Nephron (organoid): ENCODE measurements at regions not wholly inside any gene's neighbourhood (a gene's known extent, or its start where the extent isn't known, plus 50 kb on each side); places are given as distances from the start of the nearest gene placed in this dataset.

Source experiments
- H3K27ac Mint-ChIP-seq, 3 experiments: 2 replicates each; pipeline ENCODE4 v1.8.0; 2020; ENCODE audit warnings: mixed read lengths in 3 of 3, mild to moderate bottlenecking in 2 of 3, moderate library complexity in 1 of 3
- H3K27me3 Mint-ChIP-seq: 2 replicates; pipeline ENCODE4 v1.8.0; 2021; ENCODE audit warnings: low read depth, mild to moderate bottlenecking, moderate library complexity, mixed read lengths
- H3K36me3 Mint-ChIP-seq: 2 replicates; pipeline ENCODE4 v1.8.0; 2020; ENCODE audit warnings: low read depth, mixed read lengths
- H3K4me1 Mint-ChIP-seq: 2 replicates; pipeline ENCODE4 v1.8.0; 2020; ENCODE audit warnings: mixed read lengths
- H3K4me3 Mint-ChIP-seq, 3 experiments: 2 replicates each; pipeline ENCODE4 v1.8.0; 2020; ENCODE audit warnings: mild to moderate bottlenecking in 3 of 3, mixed read lengths in 3 of 3, moderate library complexity in 2 of 3
- H3K9me3 Mint-ChIP-seq: 2 replicates; pipeline ENCODE4 v1.8.0; 2020; ENCODE audit warnings: mixed read lengths
- TF ChIP-seq, protein P1 (sequence below), 3 experiments: fragments of 200-600 bp; sonication (generic); IDR thresholded peaks; one replicate each; pipeline ENCODE4 v1.5.0; 2021; ENCODE audit warnings: antibody characterized with exemption in 3 of 3; ENCODE audit not compliant: unreplicated experiment in 3 of 3

DNA sequence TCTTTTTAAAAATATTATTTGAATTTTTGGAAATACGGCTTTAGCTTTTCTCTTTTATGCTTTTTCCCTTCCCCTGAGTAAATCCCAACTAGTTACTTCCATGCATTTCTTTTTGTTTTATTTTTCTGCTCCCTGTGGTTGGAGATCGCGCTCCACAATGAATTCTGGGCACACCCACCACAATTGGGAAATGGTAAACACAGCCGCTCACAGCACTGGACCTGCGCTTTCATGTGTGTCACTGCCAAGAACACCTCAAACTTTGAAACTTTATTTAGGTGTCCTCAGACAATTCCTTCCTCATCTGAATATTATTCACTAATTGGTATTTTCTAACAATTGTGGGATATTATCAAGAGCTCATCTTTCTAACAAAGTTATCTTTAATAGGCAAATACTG is 82.8 kb upstream of the TMEM18 start:
- H3K27me3 Mint-ChIP-seq: no peaks in the 10 kb centered on the region
- H3K27ac Mint-ChIP-seq: no peak overlapping the region
- H3K4me3 Mint-ChIP-seq: no peak overlapping the region
- H3K9me3 Mint-ChIP-seq: no peaks in the 10 kb centered on the region
- no peaks in the 10 kb centered on the region for H3K36me3 Mint-ChIP-seq
- TF ChIP-seq, protein P1, sequence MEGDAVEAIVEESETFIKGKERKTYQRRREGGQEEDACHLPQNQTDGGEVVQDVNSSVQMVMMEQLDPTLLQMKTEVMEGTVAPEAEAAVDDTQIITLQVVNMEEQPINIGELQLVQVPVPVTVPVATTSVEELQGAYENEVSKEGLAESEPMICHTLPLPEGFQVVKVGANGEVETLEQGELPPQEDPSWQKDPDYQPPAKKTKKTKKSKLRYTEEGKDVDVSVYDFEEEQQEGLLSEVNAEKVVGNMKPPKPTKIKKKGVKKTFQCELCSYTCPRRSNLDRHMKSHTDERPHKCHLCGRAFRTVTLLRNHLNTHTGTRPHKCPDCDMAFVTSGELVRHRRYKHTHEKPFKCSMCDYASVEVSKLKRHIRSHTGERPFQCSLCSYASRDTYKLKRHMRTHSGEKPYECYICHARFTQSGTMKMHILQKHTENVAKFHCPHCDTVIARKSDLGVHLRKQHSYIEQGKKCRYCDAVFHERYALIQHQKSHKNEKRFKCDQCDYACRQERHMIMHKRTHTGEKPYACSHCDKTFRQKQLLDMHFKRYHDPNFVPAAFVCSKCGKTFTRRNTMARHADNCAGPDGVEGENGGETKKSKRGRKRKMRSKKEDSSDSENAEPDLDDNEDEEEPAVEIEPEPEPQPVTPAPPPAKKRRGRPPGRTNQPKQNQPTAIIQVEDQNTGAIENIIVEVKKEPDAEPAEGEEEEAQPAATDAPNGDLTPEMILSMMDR (IDR thresholded peaks at IDR 0.05; ENCODE audit: unreplicated experiment in 3 of 3): no peak
- peaks cover 26% of the 10 kb centered on the region for H3K4me1 Mint-ChIP-seq

DNA sequence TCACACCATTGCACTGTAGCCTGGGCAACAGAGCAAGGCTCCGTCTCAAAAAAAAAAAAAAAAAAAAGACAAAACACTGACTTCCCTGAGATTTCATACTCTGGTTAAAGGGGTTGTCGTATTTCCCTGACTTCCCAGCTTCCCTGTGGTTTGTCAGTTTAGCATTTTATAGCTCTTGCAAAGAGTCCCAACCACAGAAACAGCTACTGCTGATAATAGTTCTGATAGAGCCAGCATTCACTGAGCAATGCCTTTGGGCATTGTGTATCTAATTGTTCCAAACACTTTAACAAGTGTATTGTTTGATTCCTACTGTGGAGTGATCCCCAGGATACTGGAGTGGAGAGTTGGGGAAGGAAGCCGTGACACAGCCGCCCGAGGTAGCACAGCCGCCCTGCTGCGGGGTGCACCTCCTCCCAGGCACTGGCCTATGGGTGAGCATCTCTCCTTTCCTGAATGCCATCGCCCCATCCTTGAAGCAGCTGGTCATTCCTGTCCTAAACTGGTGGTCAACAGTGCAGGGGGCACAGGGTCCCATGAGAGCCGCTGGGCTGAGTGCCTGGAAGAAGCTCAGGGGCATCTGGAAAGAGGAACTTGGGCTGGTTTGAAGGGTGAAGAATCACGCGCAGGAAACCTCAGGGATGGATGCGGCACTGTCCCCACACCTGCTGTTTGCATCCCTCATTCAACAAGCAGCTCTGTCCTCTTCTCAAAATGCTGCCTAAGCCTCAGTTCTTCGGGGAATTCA is 81.0 kb upstream of the TMEM18 start:
- Mint-ChIP-seq H3K27ac (no peak overlapping the region), H3K9me3 (no peaks in the 10 kb centered on the region), H3K4me3 (no peak overlapping the region), H3K36me3 (no peaks in the 10 kb centered on the region), H3K4me1 (peaks cover 21% of the 10 kb centered on the region), H3K27me3 (no peaks in the 10 kb centered on the region)
- TF ChIP-seq, protein P1 (IDR thresholded peaks at IDR 0.05; ENCODE audit: unreplicated experiment in 3 of 3): no peak

DNA sequence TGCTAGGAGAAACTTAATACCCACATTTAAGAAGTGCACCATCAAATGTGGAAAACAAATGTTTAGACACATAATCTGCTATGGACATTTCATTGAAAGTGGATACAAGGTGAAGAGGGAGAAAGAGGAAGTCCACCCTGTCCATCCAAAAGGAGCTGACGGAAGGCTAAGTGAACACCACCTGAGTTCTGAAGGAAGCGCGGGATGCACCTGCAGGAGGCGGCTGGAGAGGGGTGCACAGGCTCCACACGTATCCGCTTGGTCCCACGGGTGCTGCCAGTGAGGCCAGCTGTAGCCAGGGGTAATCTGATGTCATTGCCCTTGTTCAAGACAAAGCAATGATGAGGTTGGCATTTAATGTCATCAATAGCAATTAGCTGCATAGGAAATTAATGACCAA is 75.9 kb upstream of the TMEM18 start:
- TF ChIP-seq, protein P1 (IDR thresholded peaks at IDR 0.05; ENCODE audit: unreplicated experiment in 3 of 3): no peak
- Mint-ChIP-seq H3K36me3 (peaks cover 9% of the 10 kb centered on the region), H3K27ac (no peak overlapping the region)

DNA sequence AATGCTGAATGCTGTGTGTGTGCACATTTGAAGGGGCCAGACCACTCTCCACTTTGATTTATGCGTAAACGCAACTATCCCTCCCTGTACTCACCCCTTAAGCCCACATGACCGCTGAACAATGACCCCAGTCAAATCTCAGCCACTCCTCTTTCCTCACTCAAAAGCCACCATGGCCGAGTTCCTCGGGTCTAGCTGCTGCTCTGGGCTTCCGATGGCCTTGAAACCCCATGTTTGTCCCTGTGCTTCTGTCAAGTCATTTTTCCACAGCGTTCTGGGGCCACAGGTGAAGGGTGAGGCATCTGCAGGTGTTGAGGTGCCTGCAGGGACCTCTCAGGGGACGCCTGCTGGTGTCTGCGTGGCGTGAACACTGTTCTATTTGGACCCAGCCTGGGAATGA is 74.3 kb upstream of the TMEM18 start:
- Mint-ChIP-seq H3K9me3 (no peaks in the 10 kb centered on the region), H3K36me3 (peaks cover 25% of the 10 kb centered on the region), H3K27me3 (no peaks in the 10 kb centered on the region), H3K4me3 (no peak overlapping the region), H3K4me1 (no peaks in the 10 kb centered on the region), H3K27ac (no peak overlapping the region)
- TF ChIP-seq, protein P1 (IDR thresholded peaks at IDR 0.05; ENCODE audit: unreplicated experiment in 3 of 3): no peak

More for the DNA sequence above, 75.9 kb upstream of the TMEM18 start:
- Mint-ChIP-seq H3K4me3 (no peak overlapping the region), H3K9me3 (no peaks in the 10 kb centered on the region), H3K27me3 (no peaks in the 10 kb centered on the region), H3K4me1 (no peaks in the 10 kb centered on the region)

DNA sequence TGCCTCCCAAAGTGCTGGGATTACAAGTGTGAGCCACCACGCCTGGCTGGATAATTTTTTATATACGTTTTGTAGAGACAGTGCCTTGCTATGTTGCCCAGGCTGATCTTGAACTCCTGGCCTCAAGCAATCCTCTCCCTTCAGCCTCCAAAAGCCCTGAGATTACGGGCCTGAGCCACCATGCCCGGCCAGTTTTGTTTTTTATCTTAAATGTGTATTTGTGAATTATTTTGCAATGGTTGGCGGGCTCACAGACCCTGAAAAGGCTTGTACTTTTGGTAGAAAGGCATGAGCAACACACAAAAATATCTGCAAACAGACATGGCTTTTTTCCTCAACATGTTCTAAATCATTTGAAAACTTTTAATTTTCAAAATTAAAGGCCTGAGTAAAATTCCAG is 73.4 kb upstream of the TMEM18 start:
- TF ChIP-seq, protein P1 (IDR thresholded peaks at IDR 0.05; ENCODE audit: unreplicated experiment in 3 of 3): no peak
- Mint-ChIP-seq H3K27ac (no peak overlapping the region), H3K9me3 (peaks cover 2% of the 10 kb centered on the region), H3K27me3 (no peaks in the 10 kb centered on the region), H3K4me1 (no peaks in the 10 kb centered on the region), H3K36me3 (peaks cover 28% of the 10 kb centered on the region), H3K4me3 (no peak overlapping the region)

DNA sequence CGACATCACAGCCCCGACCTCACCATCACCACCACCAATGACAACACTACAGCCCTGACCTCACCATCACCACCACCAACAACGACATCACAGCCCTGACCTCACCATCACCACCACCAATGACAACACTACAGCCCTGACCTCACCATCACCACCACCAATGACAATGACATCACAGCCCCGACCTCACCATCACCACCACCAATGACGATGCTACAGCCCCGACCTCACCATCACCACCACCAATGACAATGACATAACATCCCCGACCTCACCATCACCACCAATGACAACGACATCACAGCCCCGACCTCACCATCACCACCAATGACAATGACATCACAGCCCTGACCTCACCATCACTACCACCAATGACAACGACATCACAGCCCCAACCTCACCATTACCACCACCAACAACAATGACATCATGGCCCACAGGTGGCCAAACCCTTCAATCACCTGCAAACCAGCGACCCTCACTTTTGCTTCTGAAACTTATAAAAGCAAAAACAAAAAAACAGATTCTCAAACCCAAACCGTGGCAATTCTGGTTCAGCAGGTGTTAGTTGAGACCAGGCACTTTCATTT is 70.7 kb upstream of the TMEM18 start:
- no peak overlapping the region for H3K27ac Mint-ChIP-seq
- H3K4me3 Mint-ChIP-seq: no peak overlapping the region
- no peaks in the 10 kb centered on the region for H3K27me3 Mint-ChIP-seq
- peaks cover 36% of the 10 kb centered on the region for H3K36me3 Mint-ChIP-seq
- H3K4me1 Mint-ChIP-seq: no peaks in the 10 kb centered on the region
- peaks cover 9% of the 10 kb centered on the region for H3K9me3 Mint-ChIP-seq
- TF ChIP-seq, protein P1 (IDR thresholded peaks at IDR 0.05; ENCODE audit: unreplicated experiment in 3 of 3): no peak
